ENCODE measurements at regions not wholly inside any gene's neighbourhood (a gene's known extent, or its start where the extent isn't known, plus 50 kb on each side); places are given as distances from the start of the nearest gene placed in this dataset.

GRCh38 chr10:44301781-44302355 lies 83.0 kb downstream of the CXCL12 start:
- DNase-seq (ENCODE audit: low spot score), result no peak
- no peak for ATAC-seq

DNA sequence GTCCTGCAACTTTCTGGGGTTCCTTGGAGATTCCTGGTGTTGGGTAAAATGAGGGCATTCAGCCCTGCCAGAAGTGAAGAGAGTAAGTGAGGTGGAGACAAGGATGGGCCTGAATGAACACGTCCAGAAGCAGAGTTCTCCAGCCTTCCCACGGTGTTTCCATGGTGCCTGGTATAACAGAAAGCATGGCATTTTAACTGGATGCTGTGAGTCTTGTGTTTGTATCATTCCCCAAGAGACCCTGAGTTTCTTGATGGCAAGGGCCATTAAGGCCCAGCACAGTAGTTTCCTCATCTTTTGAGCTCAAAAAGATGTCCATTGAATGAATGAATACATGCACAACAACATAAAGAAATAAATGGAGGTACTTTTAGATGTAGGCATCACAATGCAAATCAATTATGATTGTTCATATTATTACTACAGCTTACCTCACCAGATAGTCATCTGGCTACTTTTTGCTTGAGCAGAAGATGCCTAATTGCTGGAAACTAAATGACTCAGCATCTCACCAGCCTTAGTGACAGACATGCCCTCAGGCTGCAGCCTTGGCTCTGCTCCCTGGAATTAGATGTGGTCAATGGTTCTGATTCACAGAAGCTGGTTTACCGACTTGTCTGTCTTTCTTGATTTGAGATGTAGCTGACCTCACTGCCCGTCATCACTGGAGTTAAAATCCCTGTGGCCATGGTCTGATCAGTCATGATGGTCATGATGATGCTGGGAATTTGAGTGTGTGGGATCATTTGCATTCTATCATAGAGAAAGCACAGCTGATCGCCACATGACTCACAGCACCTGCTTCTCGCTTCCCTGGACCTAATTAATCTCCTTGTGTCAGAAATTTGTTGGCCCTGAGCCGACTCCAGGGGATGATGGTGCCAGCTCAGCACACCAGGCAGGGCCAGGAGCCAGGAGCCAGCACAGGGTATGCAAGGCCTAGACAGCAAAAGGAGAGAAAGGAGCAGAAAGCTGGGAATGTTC lies 83.9 kb downstream of the CXCL12 start:
- DNase-seq (ENCODE audit: low spot score), result no peak
- ATAC-seq, result no peak

DNA sequence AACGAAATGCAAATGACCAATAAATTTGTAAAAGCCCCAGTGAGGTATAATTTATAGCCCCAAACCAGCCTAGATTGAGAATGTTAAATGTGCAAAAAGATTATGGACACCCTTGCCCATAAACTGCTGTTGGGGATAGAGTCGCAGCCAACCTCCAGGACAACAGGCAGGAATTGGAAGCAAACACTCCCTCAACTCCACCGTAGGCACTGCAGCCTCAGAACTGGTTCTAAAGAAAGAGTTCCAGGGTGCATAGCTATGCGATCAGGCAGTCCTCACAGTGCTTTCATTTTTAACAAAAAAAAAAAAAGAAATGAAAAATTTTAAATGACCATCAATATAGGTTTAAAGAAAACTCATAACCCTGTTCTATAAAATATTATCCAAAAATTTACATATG lies 86.2 kb downstream of the CXCL12 start:
- no peak for ATAC-seq

DNA sequence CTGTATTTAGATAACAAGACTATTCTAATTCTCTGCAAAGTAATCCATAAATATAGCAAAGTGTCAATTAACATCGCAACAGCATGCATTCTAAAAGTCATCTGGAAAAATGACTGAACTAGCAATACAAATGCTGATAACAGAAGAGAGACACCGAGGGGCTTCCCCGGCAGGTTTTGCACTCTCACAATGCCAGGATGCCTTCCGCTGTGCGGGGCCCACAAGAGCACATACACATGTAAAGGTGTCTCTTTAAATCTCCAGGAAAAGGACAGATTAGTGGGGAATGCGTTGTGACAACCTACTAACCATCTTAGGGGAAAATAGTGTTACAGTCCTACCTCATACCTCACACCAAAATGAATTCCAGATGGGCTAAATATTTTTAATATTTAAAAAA lies 86.9 kb downstream of the CXCL12 start:
- ATAC-seq (no peak), DNase-seq (ENCODE audit: low spot score) (no peak)

More for the DNA sequence above, 86.2 kb downstream of the CXCL12 start:
- DNase-seq (ENCODE audit: low spot score), result no peak

GRCh38 chr10:44295644-44296241 lies 89.2 kb downstream of the CXCL12 start:
- ATAC-seq, result no peak
- DNase-seq (ENCODE audit: low spot score), result no peak

GRCh38 chr10:44294726-44295412 lies 90.0 kb downstream of the CXCL12 start:
- DNase-seq (ENCODE audit: low spot score) (no peak), ATAC-seq (no peak)

GRCh38 chr10:44293842-44294241 lies 91.1 kb downstream of the CXCL12 start:
- ATAC-seq (peak; percentile 78), DNase-seq (ENCODE audit: low spot score) (no peak)

GRCh38 chr10:44293306-44293778 lies 91.6 kb downstream of the CXCL12 start:
- ATAC-seq (peak; percentile 51), DNase-seq (ENCODE audit: low spot score) (no peak)

DNA sequence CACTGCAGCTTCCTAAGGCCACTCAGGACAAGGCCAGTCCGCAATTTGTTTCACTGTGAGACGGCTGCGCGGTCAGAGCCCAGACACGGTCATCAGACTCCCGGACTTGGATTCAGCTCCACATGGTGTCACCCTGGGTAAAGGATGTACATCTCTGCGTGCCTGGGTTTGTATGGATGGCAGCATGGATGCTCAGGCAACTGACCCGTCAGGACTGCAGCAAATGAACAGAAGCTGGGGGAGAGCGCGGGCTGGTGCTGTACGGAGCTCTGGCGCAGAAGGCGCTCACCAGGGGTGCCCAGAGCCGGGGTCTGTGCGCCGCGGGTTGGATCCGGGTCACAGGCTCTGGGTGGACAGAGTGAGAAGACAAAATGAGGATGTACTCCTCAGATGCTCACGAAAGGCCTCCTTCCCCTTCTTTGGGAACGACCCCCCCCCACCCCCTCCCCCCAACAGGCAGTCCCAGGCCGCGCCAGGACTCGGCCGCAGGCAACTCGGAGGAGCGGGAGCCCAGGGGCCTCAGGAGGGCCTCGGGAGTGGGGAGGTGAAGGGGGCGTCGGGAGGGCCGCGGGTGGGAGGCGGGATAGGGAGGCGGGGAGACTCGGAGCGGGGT lies 92.4 kb downstream of the CXCL12 start:
- ATAC-seq (peak; percentile 23), DNase-seq (ENCODE audit: low spot score) (no peak)

DNA sequence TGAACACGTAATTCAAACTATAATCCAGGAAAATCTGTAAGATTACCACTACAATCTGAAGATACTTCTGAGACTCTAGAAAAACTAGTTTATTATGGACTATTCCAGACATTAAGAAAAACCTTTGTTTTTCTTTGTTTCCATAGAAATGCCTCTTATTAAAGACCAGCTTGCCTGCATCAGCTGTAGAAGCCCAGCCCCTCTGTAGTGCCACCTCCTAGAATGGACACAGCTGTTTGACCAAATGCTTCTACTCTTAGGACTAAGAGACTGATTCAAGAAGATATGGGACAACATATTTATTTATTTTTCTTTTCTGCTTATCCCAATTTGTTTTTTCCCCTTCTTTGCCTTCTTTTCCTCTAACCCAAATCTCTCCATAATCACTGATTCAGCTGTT lies 93.8 kb downstream of the CXCL12 start:
- ATAC-seq, result no peak
- no peak for DNase-seq (ENCODE audit: low spot score)

DNA sequence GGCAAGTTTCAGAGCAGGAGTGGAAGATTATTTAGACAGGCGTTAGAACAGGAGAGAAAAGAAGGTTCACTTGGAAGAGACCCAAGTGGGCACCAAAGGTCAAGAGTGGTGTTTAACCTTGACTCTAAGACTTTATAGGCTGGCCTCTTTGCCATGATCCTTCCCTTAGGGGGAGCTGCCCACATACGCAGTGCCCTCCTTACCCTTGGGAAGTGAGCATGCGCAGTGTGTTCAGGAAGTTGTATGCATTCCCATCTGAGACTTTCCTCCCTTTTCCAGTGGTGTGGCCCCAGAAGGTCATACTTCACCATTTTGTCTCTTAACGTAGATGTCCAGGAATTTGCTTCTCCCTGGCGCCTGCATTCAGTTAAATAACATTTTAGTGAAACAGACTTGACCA lies 95.8 kb downstream of the CXCL12 start:
- DNase-seq (ENCODE audit: low spot score), result no peak

GRCh38 chr10:44287408-44287807 lies 97.5 kb downstream of the CXCL12 start:
- ATAC-seq (no peak), DNase-seq (ENCODE audit: low spot score) (no peak)

More for the DNA sequence above, 95.8 kb downstream of the CXCL12 start:
- ATAC-seq, result no peak

DNA sequence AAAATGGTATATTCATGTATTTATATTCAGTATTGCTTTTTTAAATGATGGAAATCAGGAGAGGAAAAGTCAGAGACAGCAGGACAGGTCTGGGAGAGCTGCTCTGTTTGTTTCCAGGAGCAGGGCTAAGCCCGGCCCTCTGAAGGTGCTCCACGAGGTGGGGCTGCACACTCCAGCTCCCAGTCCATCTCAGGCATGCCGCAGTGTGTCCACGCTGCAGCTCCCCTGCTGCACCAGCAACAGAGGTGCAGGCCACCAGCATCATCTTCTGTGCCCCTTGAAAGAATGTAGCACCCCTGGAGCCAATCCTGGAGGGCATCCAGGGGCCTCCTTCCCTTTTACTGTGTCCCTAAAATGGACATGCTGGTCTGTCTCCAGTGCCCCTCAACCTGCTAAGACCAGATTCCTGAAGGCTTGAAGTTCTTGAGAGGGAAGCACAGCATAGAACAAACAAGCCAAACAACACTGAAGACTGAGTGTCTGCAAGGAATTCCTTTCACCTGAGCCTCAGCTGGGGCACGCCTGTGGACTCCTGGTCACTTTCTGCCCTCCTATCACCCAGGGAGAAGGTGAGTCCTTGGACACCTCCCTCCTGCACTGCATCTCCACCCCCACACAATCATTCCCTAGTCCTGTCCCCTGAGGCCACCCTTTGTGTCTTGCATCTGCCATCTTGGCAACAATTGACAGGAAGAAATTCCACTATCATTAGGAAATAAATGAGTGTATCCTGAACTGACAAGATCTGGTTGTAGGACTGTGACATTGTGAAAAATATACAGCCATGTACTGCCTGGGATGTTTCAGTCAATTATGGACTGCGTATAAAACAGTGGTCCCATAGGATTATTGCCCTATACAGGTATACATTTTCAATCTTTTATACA lies 100.5 kb downstream of the CXCL12 start:
- ATAC-seq (no peak), DNase-seq (ENCODE audit: low spot score) (no peak)

DNA sequence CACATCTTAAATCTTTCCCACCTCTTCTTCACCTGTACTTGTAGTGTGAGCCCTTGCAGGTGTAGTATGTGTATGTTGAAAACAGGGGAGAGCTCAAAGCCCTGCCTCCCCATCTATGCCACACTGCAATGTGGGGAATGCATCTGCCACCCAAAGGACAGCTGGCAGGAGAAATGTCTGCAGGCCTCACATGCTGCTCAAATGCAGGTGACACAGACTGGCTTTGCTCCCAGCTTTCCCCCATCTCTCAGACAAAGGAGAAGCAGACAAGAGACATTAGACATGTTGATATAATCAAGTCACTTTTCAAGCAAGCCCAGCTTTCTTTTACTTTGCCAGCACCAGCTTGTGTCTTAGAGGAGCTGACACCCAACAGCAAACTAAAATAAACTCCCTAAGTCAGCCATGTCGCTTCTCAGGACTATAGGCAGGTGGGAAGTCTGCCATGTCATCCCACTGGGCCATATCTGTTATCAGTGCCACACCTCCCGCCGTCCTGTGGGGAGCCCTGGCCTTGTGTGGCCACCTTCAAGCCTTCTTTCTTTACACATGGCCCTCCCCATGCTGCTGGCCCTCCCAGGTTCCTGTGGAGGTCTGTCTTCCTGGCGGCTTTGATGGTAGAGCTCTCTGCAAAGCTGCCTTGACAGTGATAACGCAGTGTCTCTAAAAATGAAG lies 102.1 kb downstream of the CXCL12 start:
- no peak for ATAC-seq
- DNase-seq (ENCODE audit: low spot score), result no peak

GRCh38 chr10:44281662-44282061 lies 103.2 kb downstream of the CXCL12 start:
- DNase-seq (ENCODE audit: low spot score) (no peak), ATAC-seq (no peak)

DNA sequence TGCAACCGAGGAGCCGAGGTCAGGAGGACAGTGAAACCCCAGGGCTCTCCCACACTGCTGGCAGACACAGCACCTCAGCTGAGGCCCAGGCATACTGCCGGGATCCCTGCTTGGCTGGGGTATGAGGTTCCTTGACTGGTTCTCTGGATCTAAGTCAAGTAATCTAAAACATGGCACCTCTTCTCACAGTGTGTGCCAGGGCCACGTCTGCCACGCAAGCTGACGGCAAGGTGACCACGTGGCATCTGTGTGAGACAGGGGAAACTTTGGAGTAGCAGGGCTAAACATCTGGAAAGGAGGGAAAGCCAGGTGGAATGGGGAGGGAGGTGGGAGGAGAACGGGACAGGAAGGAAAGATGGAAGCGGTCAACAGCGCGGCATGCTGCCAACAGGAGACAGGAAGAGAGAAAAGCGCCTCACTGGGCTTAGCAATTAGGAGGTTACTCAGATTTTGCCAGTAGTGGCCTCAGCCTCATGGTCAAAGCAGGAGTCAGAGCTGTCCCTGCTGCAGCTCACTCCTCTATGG lies 103.7 kb downstream of the CXCL12 start:
- no peak for DNase-seq (ENCODE audit: low spot score)
- ATAC-seq, result no peak

- ATAC-seq, result no peak
- no peak for DNase-seq (ENCODE audit: low spot score)
Observed at GRCh38 chr10:44280226-44281014, 104.5 kb downstream of the CXCL12 start.

Measured in left lobe of liver (tissue), 2 donors.